HG03196 (cell line): ENCODE measurements at regions not wholly inside any gene's neighbourhood (a gene's known extent, or its start where the extent isn't known, plus 50 kb on each side); places are given as distances from the start of the nearest gene placed in this dataset.
"Not testable (repeated sequence)": the region's sequence is repeated elsewhere in the genome, so short reads cannot be mapped to it uniquely, and the experiment has no call there.

Experiments used
- ATAC-seq: cut with Tn5 transposase; IDR thresholded peaks from one replicate; pipeline ENCODE4 v1.9.1; 2021; ENCODE audit not compliant: unreplicated experiment

DNA sequence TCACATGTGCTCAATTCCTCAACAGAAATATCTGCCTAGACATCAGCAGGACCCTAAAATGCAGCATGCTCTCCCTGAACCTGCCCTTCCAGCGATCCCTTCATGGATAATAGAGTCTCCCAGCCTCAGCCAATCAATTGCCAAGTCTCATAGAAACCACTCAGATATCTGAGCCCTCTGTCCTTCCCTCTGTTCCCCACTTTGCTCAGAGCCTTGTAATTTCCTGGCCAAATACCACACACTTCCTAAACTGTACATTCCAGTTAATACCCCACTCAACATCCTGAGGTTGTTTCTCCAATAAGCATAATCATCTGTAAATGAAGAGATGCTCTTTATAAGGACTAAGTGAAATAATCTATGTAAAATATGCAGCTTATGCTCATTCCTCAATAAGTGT, 59.3 kb upstream of the PTGFRN start:
- ATAC-seq: no peak

DNA sequence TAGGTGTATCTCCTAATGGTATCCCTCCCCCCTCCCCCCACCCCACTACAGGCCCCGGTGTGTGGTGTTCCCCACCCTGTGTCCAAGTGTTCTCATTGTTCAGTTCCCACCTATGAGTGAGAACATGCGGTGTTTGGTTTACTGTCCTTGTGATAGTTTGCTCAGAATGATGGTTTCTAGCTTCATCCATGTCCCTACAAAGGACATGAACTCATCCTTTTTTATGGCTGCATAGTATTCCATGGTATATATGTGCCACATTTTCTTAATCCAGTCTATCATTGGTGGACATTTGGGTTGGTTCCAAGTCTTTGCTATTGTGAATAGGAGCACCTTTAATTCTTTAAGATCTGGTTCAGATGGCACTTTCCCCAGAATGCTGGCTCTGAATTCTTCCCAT, 58.5 kb upstream of the PTGFRN start:
- not testable (repeated sequence) for ATAC-seq

DNA sequence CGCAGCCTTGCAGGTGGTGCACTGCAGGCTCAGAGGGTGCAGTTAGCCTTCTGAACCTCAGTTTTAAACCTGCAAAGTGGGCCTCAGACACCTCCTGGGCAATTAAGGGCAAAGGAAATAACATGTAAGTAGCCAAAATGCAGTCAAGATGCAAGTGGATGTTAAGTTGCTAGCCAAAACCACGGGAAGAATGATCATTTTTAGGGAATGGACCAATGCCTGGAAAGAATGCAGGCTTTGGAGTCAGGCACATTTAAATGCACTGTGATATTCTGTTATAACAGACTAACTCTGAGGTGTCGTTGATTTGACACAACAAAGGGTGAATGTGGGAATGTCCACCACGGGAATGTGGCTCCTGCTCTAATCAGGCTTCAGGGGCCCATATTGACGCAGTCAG, 57.9 kb upstream of the PTGFRN start:
- no peak for ATAC-seq

DNA sequence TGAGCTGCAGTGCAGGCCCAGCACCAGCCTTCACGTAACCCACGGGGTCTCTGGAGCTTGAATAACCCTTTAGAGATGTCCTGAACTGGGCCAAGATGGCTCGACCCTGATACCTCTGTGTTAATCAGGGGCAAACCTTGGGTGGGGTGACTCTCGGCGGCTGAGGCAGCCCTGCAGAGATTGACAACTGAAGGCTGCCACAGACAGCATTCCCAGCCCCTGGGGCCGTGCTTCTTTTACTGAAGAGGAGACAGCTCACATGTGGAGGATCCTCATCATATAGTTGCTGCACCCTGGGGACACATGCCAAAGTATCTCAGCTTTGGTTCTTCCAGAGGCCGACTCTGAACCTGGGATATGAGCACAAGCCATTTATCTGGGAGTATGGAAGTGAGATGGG, 57.3 kb upstream of the PTGFRN start:
- no peak for ATAC-seq

DNA sequence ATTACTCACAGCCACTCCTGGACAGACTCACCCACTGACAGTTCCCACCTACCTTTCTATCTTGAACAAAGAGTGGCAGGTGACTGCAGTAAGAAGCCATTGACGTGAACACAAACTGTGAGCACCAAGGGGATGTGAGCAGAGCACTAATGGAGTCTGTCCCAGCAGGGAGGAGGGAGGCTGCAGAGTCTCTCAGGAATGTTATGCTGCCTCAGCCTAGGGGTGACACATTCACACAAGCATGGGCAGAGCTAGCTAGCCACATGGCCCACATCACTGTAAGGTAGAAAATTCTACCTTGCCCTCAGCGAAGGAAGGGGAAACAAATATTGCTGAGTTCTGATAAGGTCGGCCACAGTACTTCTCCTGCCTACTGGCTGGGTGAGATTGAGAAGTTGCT, 56.8 kb upstream of the PTGFRN start:
- no peak for ATAC-seq

DNA sequence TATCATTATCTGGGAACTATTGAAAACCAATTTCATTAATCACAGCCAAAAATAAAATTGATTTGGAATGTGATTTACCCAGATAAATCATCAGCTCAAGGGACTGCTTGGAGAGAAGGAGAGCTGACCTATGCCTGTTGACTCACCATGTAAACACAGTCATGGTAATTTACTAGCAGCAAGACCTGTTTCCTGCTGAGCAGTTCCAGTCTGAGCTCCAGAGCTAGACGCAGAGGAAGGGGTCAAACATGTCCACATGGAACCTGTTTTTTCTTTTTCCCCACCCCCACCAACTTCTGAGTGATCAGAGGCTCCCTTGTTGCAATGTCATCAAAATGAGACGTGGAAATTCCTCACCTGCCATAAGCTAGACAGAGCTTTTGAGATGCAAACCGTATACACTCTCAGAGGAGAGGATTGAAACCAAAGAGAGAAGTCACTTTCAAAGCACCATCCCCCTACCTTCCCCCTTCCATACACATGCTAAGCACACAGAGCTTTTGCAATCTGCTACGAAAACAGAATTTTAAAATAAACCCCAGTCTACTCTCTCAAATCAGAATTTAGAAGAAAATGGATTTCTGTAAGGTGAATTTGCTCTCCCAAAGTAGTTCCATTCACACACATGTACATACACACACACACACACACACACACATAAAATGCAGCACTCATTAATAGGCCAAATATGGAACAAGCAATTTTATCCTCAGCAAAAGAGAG, 55.9 kb upstream of the PTGFRN start:
- ATAC-seq: no peak

DNA sequence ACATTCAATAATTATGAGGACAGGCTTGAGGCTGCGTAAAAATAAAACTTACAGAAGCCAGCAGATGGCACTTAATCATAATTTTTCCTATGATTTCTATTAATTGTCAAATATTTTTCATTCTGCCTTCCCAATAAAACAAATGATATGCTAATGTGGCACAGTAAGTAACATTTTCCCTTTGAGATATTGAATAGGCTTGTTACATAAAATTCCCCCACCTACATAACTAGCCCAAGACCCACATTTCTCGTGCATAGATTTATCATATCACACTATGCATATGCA, 55.4 kb upstream of the PTGFRN start:
- no peak for ATAC-seq

DNA sequence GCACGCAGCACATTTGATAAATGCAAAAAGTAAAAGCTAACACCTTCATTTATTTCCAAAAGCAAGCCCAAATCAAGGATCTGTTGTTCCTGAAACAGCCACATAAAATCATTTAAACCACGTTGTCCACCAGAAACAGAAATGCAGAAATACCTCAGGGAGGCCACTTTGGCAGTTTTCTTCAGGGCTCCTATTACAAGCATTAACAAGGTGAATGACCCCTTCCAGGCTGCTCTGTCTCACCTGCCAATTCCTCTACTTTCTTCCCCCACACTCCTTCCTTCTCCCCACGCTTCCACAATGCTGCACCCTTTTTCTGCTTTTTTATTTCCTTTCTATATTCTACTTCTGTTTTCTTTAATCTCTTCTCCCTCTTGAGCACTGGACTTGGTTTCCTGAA, 55.0 kb upstream of the PTGFRN start:
- ATAC-seq: no peak

DNA sequence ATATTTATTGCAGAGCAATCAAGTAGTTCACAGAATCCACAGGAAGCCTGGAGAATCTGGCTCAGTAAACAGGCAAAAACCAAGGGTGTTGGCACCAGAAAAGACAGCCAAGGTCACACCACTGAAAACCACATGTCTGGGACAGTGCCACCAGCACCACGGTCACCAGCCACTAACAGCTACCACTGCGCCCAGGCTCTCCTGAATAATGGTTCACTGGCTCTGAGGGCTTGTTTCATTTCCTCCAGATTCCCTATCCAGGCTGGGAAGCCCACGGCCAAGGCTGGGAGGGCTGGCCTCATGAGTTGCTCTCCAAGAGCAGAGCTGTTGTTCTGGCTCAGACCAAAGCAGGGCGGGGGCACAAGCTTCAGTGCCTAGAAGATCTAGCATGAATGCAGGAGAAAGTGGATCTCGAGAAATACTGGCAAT, 54.5 kb upstream of the PTGFRN start:
- ATAC-seq: no peak

DNA sequence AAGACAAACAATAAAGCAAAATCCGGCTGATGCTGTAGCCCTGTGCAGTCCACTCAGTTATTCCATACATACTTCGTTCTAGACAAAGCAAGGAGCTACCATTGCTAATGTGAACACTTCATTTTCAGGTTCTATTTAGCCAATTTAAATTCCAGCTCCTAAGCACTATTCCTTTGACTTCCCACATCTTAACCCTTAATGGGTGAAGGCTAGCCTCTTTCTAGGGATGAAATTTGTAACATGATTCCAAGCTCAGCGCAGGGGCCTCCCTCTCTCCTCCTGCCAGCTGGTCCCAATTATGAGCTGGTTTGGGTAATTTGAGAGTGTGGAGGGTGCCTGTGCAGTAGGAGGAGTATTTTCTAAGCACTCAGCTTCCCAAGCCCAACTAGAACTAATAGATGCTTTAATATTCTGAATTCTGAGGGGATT, 53.9 kb upstream of the PTGFRN start:
- ATAC-seq: no peak

DNA sequence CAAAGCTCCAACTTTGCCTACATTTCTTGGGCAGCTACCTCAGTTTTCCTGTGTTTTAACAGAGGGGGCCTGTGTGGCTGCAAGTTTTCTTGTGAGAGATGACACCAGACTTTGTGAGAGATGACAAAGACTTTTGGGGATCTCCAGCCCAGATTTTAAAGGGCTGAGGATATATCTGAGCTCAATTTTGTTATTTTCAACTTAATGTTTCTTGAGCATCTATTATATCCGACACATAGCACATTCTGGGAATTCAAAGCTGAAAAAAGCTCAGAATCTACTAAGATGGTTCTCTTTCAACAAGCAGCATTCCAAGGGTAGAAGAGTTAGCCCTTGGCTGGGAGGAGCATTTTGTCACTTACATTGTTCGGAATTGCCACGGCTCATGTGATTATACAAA, 53.4 kb upstream of the PTGFRN start:
- no peak for ATAC-seq

DNA sequence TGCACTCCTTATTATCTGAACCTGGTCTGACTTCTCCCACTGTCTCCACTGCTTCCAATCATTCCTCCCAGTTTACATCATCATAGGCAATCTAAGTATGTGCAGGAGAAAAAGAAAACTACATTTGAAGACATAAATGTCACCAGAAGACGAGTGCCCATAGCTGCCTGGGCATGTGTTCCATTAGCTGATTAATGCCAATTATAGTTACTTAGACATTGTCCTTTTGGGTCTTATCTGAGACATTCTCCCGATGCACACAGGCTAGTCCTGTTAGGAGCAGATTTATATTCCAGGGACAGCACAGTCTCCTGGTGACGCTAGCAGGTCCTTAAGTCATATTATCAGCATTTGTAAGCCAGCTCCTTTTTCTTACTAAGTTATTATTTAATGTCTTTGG, 52.6 kb upstream of the PTGFRN start:
- ATAC-seq: no peak
